DMS153 treated with DMSO at 0.1 percent for 48 hours (cell line): ENCODE measurements at regions not wholly inside any gene's neighbourhood (a gene's known extent, or its start where the extent isn't known, plus 50 kb on each side); places are given as distances from the start of the nearest gene placed in this dataset.
"Not testable (repeated sequence)": the region's sequence is repeated elsewhere in the genome, so short reads cannot be mapped to it uniquely, and the experiment has no call there.

ENCODE experiments used
- DNase-seq: peaks from one replicate; lab custom pipeline; 2025; ENCODE audit not compliant: unreplicated experiment; lab: John Stamatoyannopoulos, UW

DNA sequence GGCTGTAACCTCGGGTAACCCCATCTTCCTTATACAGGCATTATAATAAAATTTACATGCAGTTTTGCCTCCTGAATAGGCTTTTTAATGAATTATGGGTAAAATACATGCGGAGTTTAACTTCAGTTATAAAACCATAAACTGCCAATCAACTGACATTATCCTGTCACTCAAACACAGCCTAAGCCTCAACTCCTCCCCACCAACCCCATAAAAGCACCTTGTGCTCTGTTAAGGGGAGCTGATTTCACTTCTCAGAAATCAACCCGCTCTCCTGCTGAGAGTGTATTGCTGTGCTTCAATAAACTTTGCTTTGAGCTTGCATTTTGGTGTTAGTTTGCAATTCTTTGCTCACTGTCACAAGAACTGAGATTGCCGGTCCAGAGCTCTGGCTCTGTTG is 1812.2 kb downstream of the BRINP3 start:
- DNase-seq: no peak

DNA sequence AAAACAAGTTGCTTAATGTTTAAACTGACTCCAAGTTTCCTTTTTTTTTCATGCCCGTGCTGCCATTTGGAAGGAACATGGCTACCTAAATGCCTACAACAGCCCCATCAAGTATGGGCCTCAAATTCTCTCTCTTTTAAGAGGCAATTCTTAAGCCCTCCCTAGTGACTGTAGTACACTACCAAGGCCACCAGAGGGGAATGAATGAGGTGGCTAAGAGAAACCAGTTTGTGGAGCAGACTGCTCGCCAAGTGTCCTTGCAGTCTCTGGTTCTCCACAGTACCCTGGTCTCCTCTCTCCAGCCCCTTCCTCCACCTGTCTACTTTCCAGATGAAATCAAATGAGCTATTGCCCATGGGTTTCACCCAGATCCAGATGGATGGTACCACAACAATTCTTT is 1809.6 kb downstream of the BRINP3 start:
- no peak for DNase-seq

DNA sequence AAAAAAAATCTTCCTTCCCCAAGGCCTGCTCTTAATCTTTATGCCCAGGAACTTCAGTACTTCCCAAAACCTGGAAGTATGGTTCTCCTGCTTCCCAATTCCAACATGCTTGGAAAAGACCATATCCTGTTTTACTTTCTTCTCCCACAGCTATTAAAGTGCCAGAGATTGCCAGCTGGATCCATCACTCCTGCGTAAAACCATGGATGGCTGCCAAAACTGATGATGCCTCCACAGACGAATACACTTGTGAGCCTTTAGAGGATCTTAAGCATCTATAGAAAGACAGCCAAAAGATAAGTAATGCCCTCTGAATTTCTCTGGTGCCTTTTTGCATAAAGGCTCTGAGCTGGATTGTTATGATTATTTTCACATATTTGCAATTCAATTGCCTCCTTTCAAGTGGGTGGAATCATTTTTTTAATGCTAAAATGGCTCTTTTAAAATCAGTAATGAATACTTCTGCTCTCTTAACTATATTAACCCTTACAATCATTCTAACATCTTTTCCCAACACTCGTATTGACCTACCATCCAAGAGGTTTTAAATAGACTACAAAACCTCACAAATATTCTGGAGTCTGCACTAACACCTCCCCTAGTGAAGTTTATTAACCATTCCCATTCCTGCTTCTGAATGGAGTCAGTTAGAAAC is 1807.8 kb downstream of the BRINP3 start:
- no peak for DNase-seq

DNA sequence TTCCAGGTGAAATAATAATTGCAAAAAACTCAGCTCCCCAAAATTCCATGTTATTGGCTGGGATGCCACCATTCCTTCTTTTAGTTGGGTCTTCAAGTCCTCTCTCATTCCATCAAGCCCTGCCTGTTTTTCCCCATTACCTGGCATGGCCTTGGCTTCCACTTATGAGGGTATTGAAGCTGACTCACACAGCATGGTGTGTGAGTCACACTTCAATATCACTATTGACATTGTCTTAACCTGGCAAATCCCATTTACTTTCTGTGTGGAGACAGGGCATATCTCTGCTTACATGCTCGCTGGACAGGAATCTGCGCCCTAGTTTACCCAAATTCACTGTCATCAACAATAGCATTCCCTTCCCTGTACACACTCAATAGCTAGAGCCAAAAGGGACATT is 1806.8 kb downstream of the BRINP3 start:
- DNase-seq: no peak

DNA sequence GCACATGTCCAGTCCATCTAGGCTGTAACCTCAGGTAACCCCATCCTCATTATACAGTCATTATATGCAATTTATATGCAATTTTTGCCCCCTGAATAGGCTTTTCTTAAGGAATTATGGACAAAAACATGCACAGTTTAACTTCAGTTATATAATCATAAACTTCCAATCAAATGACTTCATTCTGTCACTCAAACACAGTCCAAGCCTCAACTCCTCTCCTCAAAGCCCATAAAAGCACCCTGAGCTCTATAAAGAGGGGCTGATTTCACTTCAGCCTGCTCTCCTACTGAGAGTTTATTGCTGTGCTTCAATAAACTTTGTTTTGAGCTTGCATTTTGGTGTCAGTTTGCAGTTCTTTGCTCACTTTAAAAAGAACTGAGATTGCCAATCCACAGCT is 1805.5 kb downstream of the BRINP3 start:
- DNase-seq: no peak

DNA sequence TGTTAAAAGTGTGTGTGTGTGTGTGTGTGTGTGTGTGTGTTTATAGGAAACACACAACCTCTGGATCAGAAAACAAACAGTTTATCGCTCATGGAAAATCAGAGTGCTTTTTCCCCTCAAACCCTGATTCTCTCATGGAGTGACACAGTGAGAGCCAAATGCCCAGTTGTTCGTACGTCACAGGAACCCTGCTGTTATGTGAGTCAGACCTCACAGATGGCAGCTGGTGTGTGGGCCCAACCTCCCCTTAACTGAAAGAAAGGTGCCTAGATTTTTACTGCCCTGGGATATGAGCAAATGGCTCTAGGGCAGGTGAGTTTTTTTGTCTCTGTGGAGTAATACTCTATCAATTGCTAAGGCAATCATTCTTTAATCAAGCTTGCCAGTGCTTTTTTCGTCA is 1788.1 kb downstream of the BRINP3 start:
- no peak for DNase-seq

DNA sequence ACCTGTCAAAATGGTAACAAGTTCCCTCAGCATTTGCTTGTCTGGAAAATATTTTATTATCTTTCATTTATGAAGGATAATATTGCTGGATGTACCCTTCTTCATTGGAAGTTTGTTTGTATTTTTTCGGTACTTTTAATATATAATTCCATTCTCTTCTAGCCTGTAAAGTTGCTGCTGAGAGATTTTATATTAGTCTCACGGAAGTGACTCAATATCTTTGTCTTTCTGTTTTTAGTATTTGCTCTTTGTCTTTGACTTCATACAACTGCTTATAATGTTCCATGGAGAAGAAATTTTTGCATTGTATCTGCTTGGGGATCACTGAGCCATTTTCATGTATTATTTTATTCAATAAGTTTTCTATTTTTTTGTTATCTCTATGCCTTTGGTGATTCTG is 1777.5 kb downstream of the BRINP3 start:
- no peak for DNase-seq

DNA sequence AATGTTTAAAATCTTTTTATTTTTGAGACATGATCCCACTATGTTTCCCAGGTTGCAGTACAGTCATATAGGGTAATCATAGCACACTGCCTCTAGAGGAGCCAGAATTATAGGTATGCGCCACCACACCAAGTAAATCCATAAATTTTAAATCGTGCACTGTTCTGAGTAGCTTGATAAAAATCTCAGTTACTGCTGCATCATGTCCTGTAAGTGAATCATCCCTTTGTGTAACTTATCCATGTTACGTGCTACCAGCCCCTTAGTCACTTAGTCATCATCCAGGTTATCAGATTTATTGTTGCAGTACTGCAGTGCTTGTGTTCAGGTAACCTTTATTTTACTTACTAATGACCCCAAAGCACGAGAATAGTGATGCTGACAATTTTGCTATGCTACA is 1770.9 kb downstream of the BRINP3 start:
- no peak for DNase-seq

DNA sequence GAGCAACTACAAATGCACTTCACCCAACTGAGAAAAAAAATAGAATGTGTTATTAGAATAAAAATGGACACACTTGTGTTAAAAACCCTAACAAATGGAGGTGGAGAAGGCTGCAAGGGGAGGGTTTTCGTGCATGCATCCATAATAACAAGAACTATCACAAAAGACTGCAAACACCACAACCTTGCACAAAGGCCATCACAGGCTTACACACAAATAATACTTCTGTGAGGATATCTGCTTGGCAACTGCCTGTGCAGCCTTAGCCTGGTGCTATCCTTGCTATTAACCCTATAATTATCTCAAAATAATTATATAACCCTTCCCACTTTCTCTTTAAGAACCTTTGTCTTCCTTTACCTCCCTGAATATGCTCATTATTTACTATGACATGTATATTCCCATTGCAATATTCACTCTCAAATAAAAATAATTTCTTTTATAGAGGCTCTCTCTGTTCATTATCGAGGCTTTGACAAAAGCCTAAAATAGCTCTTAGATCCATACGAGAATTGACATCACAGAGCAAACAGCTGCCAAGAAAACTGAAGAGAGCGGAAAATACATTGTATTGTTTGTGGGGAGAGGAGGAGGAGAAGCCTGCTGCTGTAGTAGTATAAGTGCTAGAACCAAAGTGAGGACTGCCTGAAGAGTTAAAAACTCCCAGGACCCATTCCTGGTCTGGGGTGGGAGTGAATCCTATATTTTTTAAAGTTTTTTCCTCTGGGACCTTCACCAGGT is 1768.7 kb downstream of the BRINP3 start:
- no peak for DNase-seq

DNA sequence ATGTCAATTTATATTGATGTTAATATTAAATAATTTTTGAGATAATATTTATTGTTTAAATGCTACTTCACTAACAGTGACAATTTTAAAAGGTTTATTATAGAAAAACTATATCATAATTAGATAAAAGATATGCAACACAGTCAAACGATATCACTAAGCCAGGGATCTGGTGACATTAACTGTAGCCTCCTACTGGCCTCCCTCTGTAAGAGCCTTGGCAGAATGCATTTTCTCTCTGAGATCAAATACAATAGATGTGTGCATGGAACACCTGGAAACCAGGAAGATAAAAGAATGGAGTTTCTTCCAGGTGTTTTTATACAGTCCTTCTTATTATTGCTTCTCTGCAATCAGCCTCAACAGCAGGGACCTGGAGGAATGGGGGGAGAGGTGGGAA is 1762.1 kb downstream of the BRINP3 start:
- DNase-seq: no peak

DNA sequence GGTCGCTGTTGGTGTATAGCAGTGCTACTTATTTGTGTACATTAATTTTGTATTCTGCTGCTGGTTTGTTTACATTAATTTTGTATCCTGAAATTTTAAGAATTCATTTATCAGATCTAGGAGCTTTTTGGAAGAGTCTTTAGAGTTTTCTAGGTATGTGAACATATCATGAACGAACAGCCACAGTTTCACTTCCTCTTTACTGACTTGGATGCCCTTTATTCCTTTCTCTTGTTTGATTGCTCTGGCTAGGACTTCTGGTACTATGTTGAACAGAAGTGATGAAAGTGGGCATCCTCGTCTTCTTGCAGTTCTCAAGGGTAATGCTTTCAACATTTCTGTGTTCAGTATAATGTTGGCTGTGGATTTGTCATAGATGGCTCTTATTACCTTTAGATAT is 1757.9 kb downstream of the BRINP3 start:
- no peak for DNase-seq

DNA sequence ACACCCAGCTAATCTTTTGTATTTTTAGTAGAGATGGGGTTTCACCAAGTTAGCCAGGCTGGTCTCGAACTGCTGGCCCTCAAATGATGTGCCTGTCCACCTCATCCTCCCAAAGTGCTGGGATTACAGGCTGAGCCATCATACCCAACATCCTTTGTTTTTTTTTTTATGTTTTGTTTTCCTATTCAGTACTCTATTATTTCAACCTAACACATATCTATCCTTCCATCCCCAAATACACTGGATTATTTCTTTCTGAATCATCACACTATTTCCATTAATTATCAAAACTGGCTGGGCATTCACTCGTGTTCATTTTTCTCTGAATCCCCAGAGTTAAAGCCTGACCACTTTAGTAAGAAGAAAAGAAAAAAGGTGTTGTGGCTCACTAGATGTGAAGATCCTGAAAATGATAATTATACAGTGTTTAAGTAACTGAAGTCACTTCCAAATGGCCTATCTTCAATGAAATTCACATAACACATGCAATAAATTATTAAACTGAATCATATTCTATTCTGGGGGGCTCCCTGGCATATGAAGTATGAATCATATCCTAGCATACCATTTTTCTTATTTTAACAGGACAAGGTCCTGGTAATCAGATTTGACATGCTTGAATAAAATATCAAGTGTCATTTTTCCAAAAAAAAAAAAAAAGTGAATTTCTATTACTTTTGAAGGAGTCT is 1754.2 kb downstream of the BRINP3 start:
- DNase-seq: no peak

DNA sequence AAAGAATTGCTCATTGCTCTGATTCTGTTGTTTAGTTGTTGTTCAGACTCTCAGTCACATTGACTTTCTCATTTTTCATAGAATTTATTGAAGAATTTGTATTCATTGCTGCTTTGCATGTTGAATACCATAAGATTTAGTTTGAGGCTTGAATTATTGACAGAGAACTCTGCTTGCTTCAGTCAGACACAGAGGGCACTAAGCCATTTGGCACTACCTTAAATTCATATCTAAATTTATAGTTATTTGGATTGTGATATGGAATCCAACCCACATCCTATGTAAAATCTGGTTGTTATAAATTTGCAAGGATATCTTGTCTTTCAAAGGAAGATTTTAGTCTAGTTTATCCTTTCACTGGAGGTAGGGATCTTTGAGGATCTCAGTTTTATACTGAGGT is 1748.6 kb downstream of the BRINP3 start:
- no peak for DNase-seq

DNA sequence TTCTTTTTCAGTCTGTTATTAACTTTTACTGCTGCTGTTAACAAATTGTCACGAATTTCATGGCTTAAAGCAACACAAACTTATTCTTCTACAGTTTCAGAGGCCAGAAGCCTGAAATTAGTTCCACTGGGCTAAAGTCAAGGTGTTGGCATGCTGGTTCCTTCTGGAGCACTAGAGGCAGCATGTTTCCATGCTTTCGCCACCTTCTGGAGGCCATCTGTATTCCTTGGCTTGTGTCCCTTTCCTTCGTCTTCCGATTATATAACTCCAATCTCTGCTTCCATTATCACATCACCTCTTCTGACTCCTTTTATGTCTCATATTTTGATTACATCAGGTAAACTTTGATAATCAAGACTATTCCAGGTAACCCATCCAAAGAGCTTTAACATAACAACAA is 1742.1 kb downstream of the BRINP3 start:
- DNase-seq: no peak

DNA sequence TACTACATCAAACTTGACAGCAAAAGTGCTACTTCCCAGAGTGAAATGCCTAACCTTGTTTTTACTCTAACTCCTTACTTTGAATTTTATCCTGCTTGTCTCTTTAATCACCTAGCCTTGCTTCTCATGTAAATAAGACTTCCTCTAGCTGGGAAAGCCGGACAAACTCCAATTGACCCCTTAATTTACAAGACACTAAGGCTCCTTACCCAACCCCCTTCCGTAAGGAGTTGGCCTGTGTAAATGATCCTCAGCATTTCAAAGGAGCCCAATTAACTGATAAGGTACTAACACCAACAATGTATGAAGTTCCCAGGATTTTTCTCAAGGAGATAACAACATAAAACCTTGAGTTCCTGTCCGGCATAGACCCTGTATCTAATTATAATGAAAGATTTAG is 1728.4 kb downstream of the BRINP3 start:
- DNase-seq: not testable (repeated sequence)

DNA sequence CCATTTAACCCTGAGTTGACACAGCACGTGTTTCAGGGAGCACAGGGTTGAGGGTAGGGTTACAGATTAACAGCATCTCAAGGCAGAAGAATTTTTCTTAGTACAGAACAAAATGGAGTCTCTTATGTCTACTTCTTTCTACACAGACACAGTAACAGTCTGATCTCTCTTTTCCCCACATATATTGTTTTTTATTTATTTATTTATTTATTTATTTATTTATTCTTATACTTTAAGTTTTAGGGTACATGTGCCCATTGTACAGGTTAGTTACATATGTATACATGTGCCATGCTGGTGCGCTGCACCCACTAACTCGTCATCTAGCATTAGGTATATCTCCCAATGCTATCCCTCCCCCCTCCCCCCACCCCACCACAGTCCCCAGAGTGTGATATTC is 1725.6 kb downstream of the BRINP3 start:
- not testable (repeated sequence) for DNase-seq

DNA sequence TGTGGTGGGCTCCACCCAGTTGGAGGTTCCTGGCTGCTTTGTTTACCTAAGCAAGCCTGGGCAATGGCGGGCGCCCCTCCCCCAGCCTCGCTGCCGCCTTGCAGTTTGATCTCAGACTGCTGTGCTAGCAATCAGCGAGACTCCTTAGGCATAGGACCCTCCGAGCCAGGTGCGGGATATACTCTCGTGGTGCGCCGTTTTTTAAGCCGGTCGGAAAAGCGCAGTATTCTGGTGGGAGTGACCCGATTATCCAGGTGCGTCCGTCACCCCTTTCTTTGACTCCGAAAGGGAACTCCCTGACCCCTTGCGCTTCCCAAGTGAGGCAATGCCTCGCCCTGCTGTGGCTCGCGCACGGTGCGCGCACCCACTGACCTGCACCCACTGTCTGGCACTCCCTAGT is 1719.9 kb downstream of the BRINP3 start:
- DNase-seq: not testable (repeated sequence)

DNA sequence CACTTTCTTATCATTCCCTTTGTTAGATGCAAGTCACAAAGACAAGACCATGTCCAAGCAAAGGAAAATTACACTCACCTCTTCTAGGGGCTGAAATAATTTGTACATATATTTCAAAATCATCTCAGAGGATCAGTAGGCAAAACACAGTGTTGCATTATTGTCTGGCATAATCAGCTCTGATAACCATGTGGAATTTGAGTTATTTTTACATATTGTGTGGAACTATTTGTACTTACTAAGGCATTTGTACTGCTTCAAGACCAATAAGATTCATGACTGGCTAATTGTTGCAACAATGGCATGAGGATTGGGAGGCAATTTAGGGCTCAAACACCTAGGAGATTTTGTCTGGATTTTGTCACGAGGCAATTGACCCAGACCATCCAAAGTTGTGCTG is 1716.4 kb downstream of the BRINP3 start:
- DNase-seq: no peak

DNA sequence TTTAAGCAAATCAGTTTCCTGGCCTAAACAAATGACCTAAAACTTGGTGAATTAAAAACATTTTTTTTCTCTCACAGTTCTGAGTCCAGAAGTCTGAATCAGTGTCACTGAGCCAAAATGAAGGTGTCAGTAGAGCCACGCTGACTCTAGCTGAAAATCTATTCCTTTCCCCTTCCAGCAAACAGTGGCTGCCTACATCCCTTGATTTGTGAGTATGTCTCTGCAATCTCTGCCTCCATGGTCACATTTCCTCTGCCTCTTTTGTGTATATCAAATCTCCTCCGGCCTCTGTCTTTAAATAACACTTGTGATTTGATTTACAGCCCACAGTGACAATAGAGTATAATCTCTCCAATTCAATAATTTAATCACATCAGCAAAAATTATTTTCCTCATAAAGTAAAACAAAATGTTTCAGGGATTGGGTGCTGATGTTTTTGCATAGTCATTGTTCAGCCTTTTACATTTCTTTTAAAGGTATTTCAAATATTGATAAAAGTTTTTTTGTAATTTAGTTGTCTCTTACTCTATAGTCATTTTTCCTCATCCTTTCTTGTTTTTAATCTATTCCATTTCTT is 1715.4 kb downstream of the BRINP3 start:
- no peak for DNase-seq

DNA sequence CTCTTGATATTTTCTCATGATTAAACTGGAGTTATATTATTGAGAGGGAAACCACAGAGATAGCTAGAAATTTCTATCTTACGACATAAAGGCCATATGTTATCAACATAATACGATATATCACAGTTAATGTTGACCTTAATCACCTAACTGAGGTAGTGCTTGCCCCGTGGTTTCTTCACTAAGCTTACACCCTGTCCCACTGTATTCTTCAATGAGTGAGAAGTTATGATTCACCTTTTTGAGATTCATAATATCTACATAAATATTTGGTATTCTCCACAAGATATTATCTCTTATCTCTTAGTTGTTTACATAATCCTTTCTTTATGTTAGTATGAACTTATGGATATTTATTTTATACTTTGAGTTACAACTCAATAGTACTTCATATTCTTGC is 1714.1 kb downstream of the BRINP3 start:
- no peak for DNase-seq

DNA sequence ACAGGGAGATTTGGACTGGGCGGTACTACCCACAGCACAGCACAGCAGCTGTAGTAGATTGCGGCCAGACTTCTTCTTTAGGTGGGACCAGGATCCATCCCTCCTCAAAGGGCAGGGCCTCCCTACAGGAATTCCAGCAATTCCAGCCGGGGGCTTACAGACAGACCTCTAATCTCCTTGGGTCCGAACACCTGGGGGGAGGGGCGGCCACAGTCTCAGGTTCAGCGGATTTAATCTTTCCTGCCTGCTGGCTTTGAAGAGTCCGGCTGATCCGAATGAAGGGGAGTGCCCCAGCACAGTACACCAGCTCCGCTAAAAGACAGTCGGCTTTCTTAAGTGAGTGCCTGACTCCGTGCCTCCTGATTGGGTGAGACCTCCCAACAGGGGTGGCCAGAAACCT is 1708.5 kb downstream of the BRINP3 start:
- DNase-seq: no peak

DNA sequence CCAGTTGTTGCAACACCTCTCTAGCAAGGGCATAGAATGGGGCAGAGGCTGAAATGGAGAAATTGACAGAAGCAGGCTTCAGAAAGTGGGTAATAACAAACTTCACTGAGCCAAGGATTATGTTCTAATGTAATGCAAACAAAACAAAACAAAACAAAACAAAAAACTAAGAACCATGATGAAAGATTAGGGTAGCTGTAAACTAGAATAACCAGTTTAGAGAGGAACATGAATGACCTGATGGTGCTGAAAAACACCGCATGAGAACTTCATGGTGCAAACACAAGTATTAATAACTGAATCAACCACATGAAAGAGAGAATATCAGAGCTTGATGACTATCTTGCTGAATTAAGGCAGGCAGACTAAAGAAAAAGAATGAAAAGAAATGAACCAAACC is 1707.7 kb downstream of the BRINP3 start:
- DNase-seq: no peak
